Panc1 (cell line): ENCODE measurements at regions not wholly inside any gene's neighbourhood (a gene's known extent, or its start where the extent isn't known, plus 50 kb on each side); places are given as distances from the start of the nearest gene placed in this dataset.

Source experiments
- ATAC-seq: fragments of 200-7000 bp; cut with Tn5 transposase; 2 replicates; pipeline ENCODE4 v1.9.1; 2020; ENCODE audit warnings: mild to moderate bottlenecking, moderate library complexity
- BruUV-seq: library from RNA; stranded (reverse); fragments of 400-500 nt; replicated peaks from 2 replicates; lab custom pipeline; 2021; lab: Mats Ljungman, UMichigan
- CTCF ChIA-PET: fragments of 300-600 bp; sonication (Branson Sonifier 250); formaldehyde crosslinking; loops from one replicate; lab custom pipeline; 2022; ENCODE audit warnings: antibody characterized with exemption; lab: Charles Lee
- POLR2A ChIA-PET: fragments of 300-600 bp; sonication (Branson Sonifier 250); formaldehyde crosslinking; loops from one replicate; lab custom pipeline; 2022; ENCODE audit warnings: antibody characterized with exemption; lab: Charles Lee
- DNase-seq: peaks from one replicate; pipeline ENCODE4 v3.0.0-alpha.2; 2010; ENCODE audit warnings: low read depth, low spot score
- H3K27ac ChIP-seq: 2 replicates; pipeline ENCODE4 v1.5.1; 2011; ENCODE audit warnings: mild to moderate bottlenecking, low read length, inconsistent platforms
- H3K27me3 ChIP-seq: fragments of 200-500 bp; sonication (Bioruptor generic); 2 replicates; pipeline ENCODE4 v1.6.0; 2014; ENCODE audit warnings: low read length, inconsistent platforms; ENCODE audit not compliant: control insufficient read depth, insufficient read depth
- H3K36me3 ChIP-seq: fragments of 200-500 bp; sonication (Bioruptor generic); 2 replicates; pipeline ENCODE4 v1.5.1; 2014; ENCODE audit warnings: inconsistent platforms, mild to moderate bottlenecking, low read length, moderate library complexity; ENCODE audit not compliant: control insufficient read depth, insufficient read depth
- H3K4me1 ChIP-seq: 2 replicates; pipeline ENCODE4 v1.5.1; 2011; ENCODE audit warnings: inconsistent platforms, mild to moderate bottlenecking, low read length, moderate library complexity; ENCODE audit not compliant: control insufficient read depth, insufficient read depth
- H3K4me3 ChIP-seq, 2 experiments: 2 replicates each; pipeline ENCODE4 v1.5.1; 2011 to 2012; ENCODE audit warnings: low read depth in 2 of 2, low read length in 2 of 2, mild to moderate bottlenecking in 2 of 2, inconsistent platforms in 1 of 2, moderate library complexity in 1 of 2
- H3K9me3 ChIP-seq: fragments of 200-500 bp; sonication (Bioruptor generic); 2 replicates; pipeline ENCODE4 v1.5.1; 2014; ENCODE audit warnings: low read depth, mild to moderate bottlenecking, inconsistent platforms, low read length, moderate library complexity; ENCODE audit not compliant: control insufficient read depth, insufficient read depth
- CTCF ChIP-seq: fragments of 450-650 bp; IDR thresholded peaks from 2 replicates; pipeline ENCODE4 v1.5.1; 2017; ENCODE audit warnings: mild to moderate bottlenecking
- POLR2AphosphoS5 ChIP-seq: IDR thresholded peaks from 2 replicates; pipeline ENCODE4 v1.6.1; 2012; ENCODE audit warnings: mild to moderate bottlenecking, low read depth, low read length, moderate library complexity
- REST ChIP-seq, 2 experiments: IDR thresholded peaks; 2 replicates each; pipeline ENCODE4 v1.6.1; 2011 to 2012; ENCODE audit warnings: low read depth in 2 of 2, control low read depth in 1 of 2, low read length in 1 of 2, mild to moderate bottlenecking in 1 of 2, moderate library complexity in 1 of 2; ENCODE audit not compliant: insufficient read depth in 1 of 2
- SIN3A ChIP-seq: IDR thresholded peaks from 2 replicates; pipeline ENCODE4 v1.6.1; 2012; ENCODE audit warnings: low read depth, mild to moderate bottlenecking, low read length, moderate library complexity, borderline replicate concordance; ENCODE audit not compliant: insufficient read depth
- TCF7L2 ChIP-seq: IDR thresholded peaks from 2 replicates; pipeline ENCODE4 v1.6.1; 2011; ENCODE audit warnings: mild to moderate bottlenecking, low read depth, low read length, inconsistent platforms
- in situ Hi-C: cut with HindIII; loops from 2 replicates; pipeline ENCODE4 v1.10.0; 2016; ENCODE audit warnings: low sequenced_read_pairs, low pct_unique_long_range_greater_than_20kb
- intact Hi-C: fragments of 100-400 bp; cut with micrococcal nuclease; formaldehyde crosslinking; loops from one replicate; pipeline ENCODE4 v1.10.0; 2022; ENCODE audit not compliant: unreplicated experiment

DNA sequence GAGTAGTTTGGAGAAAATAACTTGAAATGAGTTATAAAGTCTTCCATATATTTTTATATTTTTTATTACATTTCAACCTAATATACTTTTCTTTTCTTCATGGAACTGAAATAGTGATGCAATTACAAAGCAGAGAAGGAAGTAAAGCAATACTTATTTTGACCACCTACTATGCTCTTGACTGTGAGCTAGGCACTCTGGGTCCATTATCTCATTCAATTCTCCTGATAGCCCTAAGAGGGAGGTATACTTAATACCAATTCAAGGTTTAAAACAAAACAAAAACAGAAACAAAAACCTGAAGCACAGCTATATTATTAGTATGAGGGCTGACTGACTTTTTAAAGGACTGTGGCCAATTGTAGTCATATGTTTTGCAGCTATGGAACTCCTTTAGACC lies 193.5 kb downstream of the MAD2L1 start:
- no peaks in the 10 kb centered on the region for H3K4me1 ChIP-seq
- ChIA-PET POLR2A (no interaction called here), CTCF (no interaction called here)
- in situ Hi-C loops (no loop called here), intact Hi-C loops (no loop called here)
- no peak overlapping the region for H3K27ac ChIP-seq
- no TSS peak for BruUV-seq
- no peak for TF ChIP-seq TCF7L2
- TF ChIP-seq POLR2AphosphoS5, result no peak
- TF ChIP-seq SIN3A, result no peak
- no peak for TF ChIP-seq CTCF
- no peak for TF ChIP-seq REST (IDR thresholded peaks at IDR 0.05; ENCODE audit: insufficient read depth in 1 of 2, low read depth in 2 of 2, low read length in 1 of 2)
- DNase-seq, result no peak
- no peaks in the 10 kb centered on the region for H3K27me3 ChIP-seq
- H3K36me3 ChIP-seq, result no peaks in the 10 kb centered on the region
- no peak for ATAC-seq
- H3K9me3 ChIP-seq, result no peaks in the 10 kb centered on the region
- no peak overlapping the region for H3K4me3 ChIP-seq

DNA sequence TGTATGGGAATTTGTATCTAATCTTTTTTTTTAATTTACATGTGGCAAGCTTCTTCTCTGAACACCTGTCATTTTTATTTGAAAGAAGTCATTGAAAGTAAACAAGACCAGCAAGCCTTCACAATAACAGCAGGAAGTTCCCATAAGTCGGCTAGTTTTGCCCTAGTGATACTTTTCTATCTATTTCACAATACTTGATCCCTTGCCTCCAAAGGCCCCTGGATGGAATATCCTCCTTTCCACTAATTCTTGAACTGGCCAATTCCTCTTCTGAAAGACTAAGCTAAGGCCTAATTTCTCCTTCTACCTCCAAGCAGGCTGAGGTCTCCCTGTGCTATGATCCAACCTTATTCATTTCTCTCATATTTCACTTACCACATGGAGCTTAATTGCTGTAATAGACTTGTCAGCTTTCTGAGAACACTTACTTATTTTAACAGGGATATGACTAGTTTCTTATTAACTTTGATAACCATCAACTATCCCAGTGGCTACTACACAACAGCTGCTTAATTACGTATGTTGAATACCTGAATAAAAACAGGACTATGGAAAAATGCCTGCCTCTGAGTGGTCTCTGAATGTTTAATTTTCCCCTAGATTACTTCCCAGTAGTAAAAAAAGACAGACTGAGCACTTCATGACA lies 194.2 kb downstream of the MAD2L1 start:
- in situ Hi-C loops, result no loop called here
- POLR2A ChIA-PET, result no interaction called here

More for the DNA sequence above, 194.2 kb downstream of the MAD2L1 start:
- no TSS peak for BruUV-seq
- DNase-seq (no peak), ATAC-seq (no peak)
- no peaks in the 10 kb centered on the region for H3K9me3 ChIP-seq
- TF ChIP-seq CTCF (no peak), POLR2AphosphoS5 (no peak), TCF7L2 (no peak), SIN3A (no peak), REST (IDR thresholded peaks at IDR 0.05; ENCODE audit: insufficient read depth in 1 of 2, low read depth in 2 of 2, low read length in 1 of 2) (no peak)
- peak overlapping the region; percentile 39; the same call in 1 of the 2 replicates for H3K27ac ChIP-seq
- no peaks in the 10 kb centered on the region for H3K27me3 ChIP-seq
- H3K36me3 ChIP-seq, result no peaks in the 10 kb centered on the region
- CTCF ChIA-PET, result no interaction called here
- intact Hi-C loops, result no loop called here
- H3K4me3 ChIP-seq, result no peak overlapping the region
- H3K4me1 ChIP-seq, result no peaks in the 10 kb centered on the region
